Umbilical cord (tissue), 1 donor: ENCODE measurements at regions not wholly inside any gene's neighbourhood (a gene's known extent, or its start where the extent isn't known, plus 50 kb on each side); places are given as distances from the start of the nearest gene placed in this dataset.
"Not testable (repeated sequence)": the region's sequence is repeated elsewhere in the genome, so short reads cannot be mapped to it uniquely, and the experiment has no call there.

Experiments
- DNase-seq: peaks from one replicate; pipeline ENCODE4 v3.0.0-alpha.2; 2015; ENCODE audit warnings: low spot score

DNA sequence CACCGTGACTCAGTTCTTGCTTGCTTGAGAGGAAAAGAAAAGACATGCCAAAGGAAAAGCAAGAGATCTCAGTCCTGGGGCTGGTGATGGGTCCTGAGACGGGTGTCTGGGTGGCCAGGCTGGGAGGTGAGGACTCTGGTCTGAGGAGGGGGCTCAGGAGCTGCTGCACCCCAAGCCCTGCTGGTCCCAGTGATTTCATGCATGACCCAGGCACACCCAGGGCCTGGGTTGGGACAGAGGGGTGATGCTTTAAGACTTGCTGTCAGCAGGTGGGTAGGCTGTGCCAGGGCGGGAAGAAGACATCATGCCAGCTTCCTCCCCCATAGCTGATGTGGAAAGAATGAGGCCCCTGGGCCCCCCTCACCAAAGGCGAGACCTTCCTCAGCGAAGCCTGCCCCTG, 65.1 kb upstream of the PMEPA1 start:
- no peak for DNase-seq

- no peak for DNase-seq
Observed at GRCh38 chr20:57774111-57774880, 64.5 kb upstream of the PMEPA1 start.

- DNase-seq, result no peak
Observed at GRCh38 chr20:57773059-57773815, 63.4 kb upstream of the PMEPA1 start.

DNA sequence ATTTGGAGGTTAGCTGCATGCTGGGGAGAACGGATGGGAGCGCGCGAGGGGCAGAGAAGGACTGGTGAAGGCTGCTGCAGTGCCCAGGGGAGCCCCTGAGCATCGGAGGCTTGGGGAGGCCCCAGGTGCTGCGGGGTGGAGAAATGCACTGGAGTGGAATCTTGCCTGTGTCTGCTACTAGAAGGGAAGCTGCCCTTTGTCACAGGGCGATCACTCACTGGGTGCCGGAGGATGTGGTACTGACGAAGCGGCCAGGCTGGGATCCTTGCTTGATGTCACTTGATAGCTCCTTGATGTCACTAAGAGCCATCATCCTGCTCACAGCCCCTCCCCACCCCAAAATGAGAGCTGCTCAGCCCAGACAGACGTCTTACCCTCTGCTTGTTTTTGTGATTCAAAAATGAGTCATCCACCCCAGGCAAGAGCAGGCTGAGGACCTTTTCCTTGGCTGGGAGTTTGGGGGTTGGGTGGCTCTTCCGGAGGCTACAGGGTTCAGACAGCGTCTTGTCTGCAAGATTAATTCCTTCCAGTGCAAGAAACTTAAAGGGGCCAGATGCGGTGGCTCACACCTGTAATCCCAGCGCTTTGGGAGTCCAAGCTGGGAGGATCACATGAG, 62.6 kb upstream of the PMEPA1 start:
- DNase-seq, result peak; percentile 69

DNA sequence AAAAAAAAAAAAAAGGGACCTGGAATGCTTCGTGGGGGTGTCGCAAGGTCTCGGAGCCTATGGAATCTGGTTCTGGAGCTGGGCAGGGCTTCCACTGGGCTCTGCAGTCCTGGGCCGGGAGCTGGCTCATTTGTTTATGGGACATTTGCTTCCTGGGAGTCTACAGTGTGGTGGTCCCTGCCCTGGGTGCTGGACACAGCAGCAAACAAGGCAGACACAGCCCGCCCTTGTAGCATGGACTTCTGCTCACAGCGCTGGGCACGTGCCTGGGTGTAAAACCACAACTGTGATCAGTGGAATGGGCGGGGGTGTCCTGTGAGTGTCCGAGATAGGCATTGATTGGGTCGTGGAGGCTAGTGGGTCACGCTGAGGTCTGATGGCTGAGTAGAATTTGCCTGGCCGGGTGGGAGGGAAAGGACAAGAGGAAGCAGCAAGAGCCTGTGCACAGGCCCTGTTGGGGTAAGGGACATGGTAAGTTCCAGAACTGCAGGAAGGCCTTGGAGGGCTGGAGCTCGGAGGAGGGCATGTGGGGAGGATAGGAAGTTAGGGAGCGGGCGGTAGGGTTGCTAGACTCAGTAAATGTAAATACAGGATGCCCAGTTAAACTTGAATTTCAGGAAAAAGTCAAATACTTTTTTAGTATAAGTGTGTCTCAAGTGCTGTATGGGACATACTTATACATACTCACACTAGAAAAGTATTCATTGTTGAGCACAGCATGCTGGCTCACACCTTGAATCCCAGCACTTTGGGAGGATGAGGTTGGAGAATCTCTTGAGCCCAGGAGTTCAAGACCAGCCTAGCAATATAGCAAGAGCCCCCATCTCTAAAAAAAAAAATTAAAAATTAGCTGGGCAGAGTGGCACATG, 61.3 kb upstream of the PMEPA1 start:
- DNase-seq, result no peak

DNA sequence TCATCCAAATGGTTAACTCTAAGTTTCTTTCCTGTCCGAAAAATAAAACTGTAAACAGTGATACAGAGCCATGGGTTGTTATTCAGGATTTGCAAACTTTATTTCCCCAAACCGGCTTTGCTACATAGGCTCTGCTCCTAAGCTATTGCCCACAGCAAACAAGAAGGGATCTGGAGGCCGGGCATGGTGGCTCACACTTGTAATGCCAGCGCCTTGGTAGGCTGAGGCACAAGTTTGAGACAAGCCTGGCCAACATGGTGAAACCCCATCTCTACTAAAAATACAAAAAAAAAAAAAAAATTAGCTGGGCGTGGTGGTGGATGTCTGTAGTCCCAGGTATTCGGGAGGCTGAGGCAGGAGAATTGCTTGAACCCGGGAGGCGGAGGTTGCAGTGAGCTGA, 60.6 kb upstream of the PMEPA1 start:
- DNase-seq, result not testable (repeated sequence)

DNA sequence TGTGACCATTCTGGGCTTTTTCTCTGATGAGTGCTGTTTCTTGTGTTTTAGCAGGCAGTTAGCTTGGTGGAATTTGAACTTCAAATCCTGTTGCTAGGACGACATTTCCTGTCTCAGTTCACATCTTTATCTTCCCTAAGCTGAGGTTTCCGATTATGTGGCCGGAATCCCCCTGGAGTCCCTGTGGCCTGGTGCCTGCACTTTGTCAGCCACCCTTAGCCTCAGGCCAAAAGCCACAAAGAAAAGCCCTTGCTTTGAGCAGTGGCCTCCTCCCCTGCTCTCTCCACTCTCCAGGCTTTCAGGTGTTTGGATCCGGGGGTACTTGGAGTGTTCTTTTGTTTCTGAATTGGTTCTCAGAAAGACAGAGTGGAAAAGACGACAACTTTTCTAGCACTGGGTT, 59.9 kb upstream of the PMEPA1 start:
- peak; percentile 11 for DNase-seq

DNA sequence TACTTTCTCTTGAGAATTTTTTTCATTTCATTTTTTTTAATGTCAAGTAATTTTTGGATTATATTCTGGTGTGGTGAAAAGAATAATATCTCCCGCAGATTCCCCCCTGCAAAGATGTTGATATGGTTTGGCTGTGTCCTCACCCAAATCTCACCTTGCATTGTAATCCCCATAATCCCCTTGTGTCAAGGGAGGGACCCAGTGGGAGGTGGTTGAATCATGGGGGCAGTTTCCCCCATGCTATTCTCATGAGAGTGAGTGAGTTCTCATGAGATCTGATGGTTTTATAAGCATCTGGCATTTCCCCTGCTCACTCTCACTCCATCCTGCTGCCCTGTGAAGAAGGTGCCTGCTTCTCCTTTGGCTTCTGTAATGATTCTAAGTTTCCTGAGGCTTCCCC, 58.7 kb upstream of the PMEPA1 start:
- DNase-seq, result no peak

- no peak for DNase-seq
Observed at GRCh38 chr20:57767441-57767840, 57.6 kb upstream of the PMEPA1 start.

DNA sequence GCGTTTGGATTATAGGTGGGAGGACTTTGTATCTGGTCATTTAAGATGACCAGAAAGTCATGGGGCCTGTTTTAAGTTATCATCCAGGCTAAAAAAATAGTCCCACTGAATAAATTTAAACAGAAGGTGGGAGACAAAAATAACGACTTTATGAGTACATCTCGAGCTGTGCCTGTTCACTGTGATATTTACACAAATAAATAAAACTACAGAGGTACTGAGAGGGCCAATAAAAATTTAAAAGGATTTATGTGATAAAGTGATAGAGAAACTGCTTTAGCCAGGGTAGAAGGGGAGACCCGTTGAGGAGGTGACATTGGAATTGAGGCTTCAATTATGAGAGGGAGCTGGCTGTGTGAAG, 53.4 kb upstream of the PMEPA1 start:
- DNase-seq, result no peak

- DNase-seq, result no peak
Observed at GRCh38 chr20:57762531-57763234, 52.9 kb upstream of the PMEPA1 start.

- DNase-seq, result no peak
Observed at GRCh38 chr20:57761413-57761734, 51.6 kb upstream of the PMEPA1 start.

- no peak for DNase-seq
Observed at GRCh38 chr20:57760698-57761412, 51.0 kb upstream of the PMEPA1 start.

GRCh38 chr20:57759724-57760123, 49.9 kb upstream of the PMEPA1 start:
- DNase-seq, result no peak
